Neural progenitor cell (in vitro differentiated cells): ENCODE measurements at regions not wholly inside any gene's neighbourhood (a gene's known extent, or its start where the extent isn't known, plus 50 kb on each side); places are given as distances from the start of the nearest gene placed in this dataset.

Source experiments
- DNase-seq: peaks from one replicate; pipeline ENCODE4 v3.0.0-alpha.2; 2016; ENCODE audit warnings: low spot score
- H2AFZ ChIP-seq: fragments of 200-600 bp; sonication (generic); replicated peaks from 2 replicates; pipeline ENCODE4 v1.6.1; 2016; ENCODE audit warnings: antibody characterized with exemption
- H3F3A ChIP-seq: fragments of 200-600 bp; sonication (generic); 2 replicates; pipeline ENCODE4 v1.6.1; 2016; ENCODE audit warnings: antibody characterized with exemption, low read depth
- H3K27ac ChIP-seq: fragments of 200-600 bp; sonication (generic); 2 replicates; pipeline ENCODE4 v1.5.1; 2016; ENCODE audit warnings: mild to moderate bottlenecking
- H3K27me3 ChIP-seq: fragments of 200-600 bp; sonication (generic); 2 replicates; pipeline ENCODE4 v1.6.1; 2016; ENCODE audit warnings: mild to moderate bottlenecking, moderate library complexity
- H3K36me3 ChIP-seq: fragments of 200-600 bp; sonication (generic); 2 replicates; pipeline ENCODE4 v1.5.1; 2016
- H3K4me1 ChIP-seq: fragments of 200-600 bp; sonication (generic); 2 replicates; pipeline ENCODE4 v1.6.1; 2016; ENCODE audit warnings: mixed run types
- H3K4me2 ChIP-seq: fragments of 200-600 bp; sonication (generic); 2 replicates; pipeline ENCODE4 v1.6.1; 2016
- H3K4me3 ChIP-seq: fragments of 200-600 bp; sonication (generic); 2 replicates; pipeline ENCODE4 v1.5.1; 2016
- H3K79me2 ChIP-seq: fragments of 200-600 bp; sonication (generic); 2 replicates; pipeline ENCODE4 v1.6.1; 2016; ENCODE audit warnings: low read depth
- H3K9ac ChIP-seq: fragments of 200-600 bp; sonication (generic); 2 replicates; pipeline ENCODE4 v1.6.1; 2016
- H3K9me3 ChIP-seq: fragments of 200-600 bp; sonication (generic); 2 replicates; pipeline ENCODE4 v1.5.1; 2016; ENCODE audit warnings: low read depth
- H4K20me1 ChIP-seq: fragments of 200-600 bp; sonication (generic); 2 replicates; pipeline ENCODE4 v1.6.1; 2016; ENCODE audit warnings: low read depth
- H3K27ac Mint-ChIP-seq: 3 replicates; pipeline ENCODE4 v1.8.0; 2021; ENCODE audit warnings: mixed read lengths
- H3K27me3 Mint-ChIP-seq: 2 replicates; pipeline ENCODE4 v1.8.0; 2022; ENCODE audit warnings: low read depth, mild to moderate bottlenecking, inconsistent platforms, moderate library complexity, mixed read lengths; ENCODE audit not compliant: insufficient read depth
- H3K36me3 Mint-ChIP-seq: 3 replicates; pipeline ENCODE4 v1.8.0; 2021; ENCODE audit warnings: mixed read lengths
- H3K4me1 Mint-ChIP-seq: 3 replicates; pipeline ENCODE4 v1.8.0; 2021; ENCODE audit warnings: mixed read lengths
- H3K4me3 Mint-ChIP-seq: 3 replicates; pipeline ENCODE4 v1.8.0; 2021; ENCODE audit warnings: mild to moderate bottlenecking, moderate library complexity, mixed read lengths
- H3K9me3 Mint-ChIP-seq: 3 replicates; pipeline ENCODE4 v1.8.0; 2020; ENCODE audit warnings: mixed read lengths
- EZH2 ChIP-seq: fragments of 200-600 bp; sonication (generic); IDR thresholded peaks from 2 replicates; pipeline ENCODE4 v1.6.1; 2017; ENCODE audit warnings: antibody characterized with exemption, mild to moderate bottlenecking, moderate library complexity
- EZH2phosphoT487 ChIP-seq: fragments of 200-600 bp; sonication (generic); IDR thresholded peaks from 2 replicates; pipeline ENCODE4 v1.6.1; 2017; ENCODE audit warnings: antibody characterized with exemption
- TF ChIP-seq, protein P1 (sequence below): fragments of 200-600 bp; sonication (generic); IDR thresholded peaks from 2 replicates; pipeline ENCODE4 v1.5.1; 2017; ENCODE audit warnings: antibody characterized with exemption, mild to moderate bottlenecking

DNA sequence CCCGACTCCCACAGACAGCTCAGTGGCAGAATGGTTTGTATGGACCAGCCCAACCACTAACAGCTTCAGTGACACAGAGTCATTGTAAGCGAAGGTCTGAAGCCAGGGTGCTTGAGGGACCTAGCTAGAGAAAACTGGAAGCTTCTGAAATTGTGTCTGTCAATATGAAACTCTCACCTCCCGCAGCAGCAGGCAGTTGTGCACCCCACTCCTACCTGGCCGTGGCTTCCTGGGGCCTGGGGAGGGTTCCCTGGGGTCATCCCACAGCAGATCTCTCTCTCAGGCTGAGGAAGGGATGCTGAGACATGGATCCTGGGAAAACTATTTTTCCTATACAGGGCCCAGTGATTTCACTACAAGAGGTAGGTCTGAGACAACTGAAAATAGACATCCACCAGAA is 229.5 kb downstream of the TFCP2L1 start:
- H3K9me3 Mint-ChIP-seq = peaks cover 6% of the 10 kb centered on the region
- H3K27me3 ChIP-seq = peaks cover 4% of the 10 kb centered on the region
- no peaks in the 10 kb centered on the region for H4K20me1 ChIP-seq
- no peaks in the 10 kb centered on the region for H3K36me3 ChIP-seq
- TF ChIP-seq EZH2phosphoT487 (no peak), EZH2 (no peak)
- TF ChIP-seq, protein P1, sequence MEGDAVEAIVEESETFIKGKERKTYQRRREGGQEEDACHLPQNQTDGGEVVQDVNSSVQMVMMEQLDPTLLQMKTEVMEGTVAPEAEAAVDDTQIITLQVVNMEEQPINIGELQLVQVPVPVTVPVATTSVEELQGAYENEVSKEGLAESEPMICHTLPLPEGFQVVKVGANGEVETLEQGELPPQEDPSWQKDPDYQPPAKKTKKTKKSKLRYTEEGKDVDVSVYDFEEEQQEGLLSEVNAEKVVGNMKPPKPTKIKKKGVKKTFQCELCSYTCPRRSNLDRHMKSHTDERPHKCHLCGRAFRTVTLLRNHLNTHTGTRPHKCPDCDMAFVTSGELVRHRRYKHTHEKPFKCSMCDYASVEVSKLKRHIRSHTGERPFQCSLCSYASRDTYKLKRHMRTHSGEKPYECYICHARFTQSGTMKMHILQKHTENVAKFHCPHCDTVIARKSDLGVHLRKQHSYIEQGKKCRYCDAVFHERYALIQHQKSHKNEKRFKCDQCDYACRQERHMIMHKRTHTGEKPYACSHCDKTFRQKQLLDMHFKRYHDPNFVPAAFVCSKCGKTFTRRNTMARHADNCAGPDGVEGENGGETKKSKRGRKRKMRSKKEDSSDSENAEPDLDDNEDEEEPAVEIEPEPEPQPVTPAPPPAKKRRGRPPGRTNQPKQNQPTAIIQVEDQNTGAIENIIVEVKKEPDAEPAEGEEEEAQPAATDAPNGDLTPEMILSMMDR = no peak
- peaks cover 6% of the 10 kb centered on the region for H3K27me3 Mint-ChIP-seq
- H3F3A ChIP-seq = no peaks in the 10 kb centered on the region
- H3K4me1 ChIP-seq = peaks cover 4% of the 10 kb centered on the region
- H3K4me3 ChIP-seq = no peak overlapping the region
- no peak for DNase-seq
- H3K4me3 Mint-ChIP-seq = no peak overlapping the region
- H3K4me1 Mint-ChIP-seq = peaks cover 4% of the 10 kb centered on the region
- no peak overlapping the region for H3K4me2 ChIP-seq
- no peak overlapping the region for H2AFZ ChIP-seq
- no peak overlapping the region for H3K27ac ChIP-seq
- H3K9me3 ChIP-seq = no peaks in the 10 kb centered on the region
- no peak overlapping the region for H3K27ac Mint-ChIP-seq
- no peak overlapping the region for H3K9ac ChIP-seq
- H3K79me2 ChIP-seq = no peaks in the 10 kb centered on the region
- H3K36me3 Mint-ChIP-seq = no peaks in the 10 kb centered on the region

DNA sequence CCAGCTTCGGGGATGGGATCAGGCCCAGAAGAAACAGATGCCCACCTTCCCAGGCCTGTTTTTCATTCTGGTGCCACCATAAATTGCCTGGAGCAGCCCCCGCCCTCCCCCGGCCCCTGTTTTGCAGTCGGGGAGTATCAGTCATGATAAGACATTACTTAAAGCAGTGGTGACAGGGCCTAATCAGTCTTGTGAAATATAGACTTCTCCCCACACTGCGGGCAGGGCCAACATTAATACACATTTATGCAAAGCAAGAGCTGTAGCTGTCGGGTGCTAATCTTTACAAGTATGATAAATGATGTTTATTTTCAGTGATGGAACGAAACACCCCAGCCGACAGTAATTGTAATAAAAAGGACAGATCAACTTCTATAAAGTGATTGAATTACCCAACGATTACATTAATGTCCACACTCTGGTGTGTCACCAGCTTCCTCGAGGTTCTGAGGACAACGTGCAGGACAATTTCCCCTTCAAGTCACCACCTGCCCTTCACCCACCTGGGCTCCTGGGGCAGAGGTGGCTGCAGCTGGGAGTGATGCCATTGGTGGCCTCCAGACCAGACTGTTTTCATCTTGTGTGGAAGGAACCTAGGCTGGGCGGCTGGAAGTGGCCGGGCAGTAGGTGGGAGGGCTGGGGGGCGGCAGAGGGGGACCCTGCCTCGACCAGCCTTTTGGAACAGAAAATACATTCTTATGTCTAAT is 226.0 kb downstream of the TFCP2L1 start:
- peaks cover 10% of the 10 kb centered on the region for H3K27me3 ChIP-seq
- no peaks in the 10 kb centered on the region for H3K9me3 ChIP-seq
- Mint-ChIP-seq H3K27me3 (peaks cover 8% of the 10 kb centered on the region), H3K9me3 (peaks cover 4% of the 10 kb centered on the region), H3K4me3 (no peak overlapping the region), H3K4me1 (peaks cover 24% of the 10 kb centered on the region), H3K36me3 (no peaks in the 10 kb centered on the region), H3K27ac (no peak overlapping the region)
- peaks cover 12% of the 10 kb centered on the region for H3K4me1 ChIP-seq
- no peak overlapping the region for H2AFZ ChIP-seq
- H3K9ac ChIP-seq = no peak overlapping the region
- DNase-seq = no peak
- H3K4me2 ChIP-seq = no peak overlapping the region
- H3K36me3 ChIP-seq = no peaks in the 10 kb centered on the region
- H4K20me1 ChIP-seq = no peaks in the 10 kb centered on the region
- H3K79me2 ChIP-seq = no peaks in the 10 kb centered on the region
- no peak overlapping the region for H3K4me3 ChIP-seq
- H3F3A ChIP-seq = no peaks in the 10 kb centered on the region
- no peak for TF ChIP-seq EZH2phosphoT487
- TF ChIP-seq EZH2 = no peak
- TF ChIP-seq, protein P1 = no peak
- no peak overlapping the region for H3K27ac ChIP-seq

DNA sequence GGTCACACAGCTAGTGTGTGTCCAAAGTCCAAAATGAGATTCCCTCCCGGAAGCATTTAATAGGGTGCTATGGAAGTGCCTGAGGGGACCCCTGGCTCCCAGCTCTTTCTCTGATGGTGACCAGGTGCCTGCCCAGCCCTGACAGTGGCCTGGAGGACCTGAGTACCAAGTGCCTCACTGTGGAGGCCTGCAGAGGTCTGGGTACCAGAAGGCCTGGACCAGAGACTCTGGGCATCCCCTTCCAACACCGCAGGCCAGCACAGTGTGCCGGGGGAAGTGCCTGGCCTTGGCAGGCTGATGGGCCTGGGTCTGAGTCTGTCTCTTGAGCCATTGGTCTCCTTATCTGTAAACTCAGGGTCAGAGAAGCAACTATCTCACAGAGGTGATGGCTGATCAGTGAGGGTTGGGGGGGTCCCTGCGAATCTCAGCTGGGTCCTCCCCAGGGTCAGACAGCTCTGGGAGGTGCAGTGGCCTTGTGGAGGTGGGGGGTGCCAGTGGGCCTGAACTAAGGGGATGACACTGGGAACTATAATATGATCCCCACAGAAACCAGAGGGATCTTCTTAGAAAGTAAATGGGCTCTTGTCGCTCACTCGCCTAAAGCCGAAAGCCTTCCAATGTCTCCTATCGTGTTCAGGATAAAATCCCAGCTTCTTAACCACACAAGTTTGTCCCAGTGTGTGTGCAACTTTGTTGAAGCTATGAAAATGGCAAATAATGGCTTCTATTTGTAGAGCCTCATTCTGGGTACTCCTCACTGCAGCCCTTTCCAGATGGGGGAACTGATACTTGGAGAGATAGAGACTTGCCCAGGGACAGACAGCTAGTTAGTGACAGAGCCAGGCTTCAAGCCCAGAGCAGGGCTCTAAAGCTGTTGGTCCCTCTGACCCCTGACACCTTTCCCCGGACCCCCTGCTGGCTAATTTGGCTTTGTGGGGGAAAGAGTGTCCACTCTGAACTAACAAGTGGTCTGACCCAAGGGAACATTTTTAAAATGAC is 225.1 kb downstream of the TFCP2L1 start:
- Histone ChIP-seq H2AFZ (no peak overlapping the region), H3K9me3 (no peaks in the 10 kb centered on the region), H3K27me3 (peaks cover 10% of the 10 kb centered on the region), H3K79me2 (no peaks in the 10 kb centered on the region), H3K4me3 (no peak overlapping the region), H4K20me1 (no peaks in the 10 kb centered on the region), H3F3A (no peaks in the 10 kb centered on the region), H3K4me1 (peaks cover 12% of the 10 kb centered on the region), H3K9ac (no peak overlapping the region), H3K27ac (no peak overlapping the region), H3K4me2 (no peak overlapping the region), H3K36me3 (no peaks in the 10 kb centered on the region)
- Mint-ChIP-seq H3K9me3 (no peaks in the 10 kb centered on the region), H3K27ac (no peak overlapping the region), H3K4me3 (no peak overlapping the region), H3K27me3 (peaks cover 11% of the 10 kb centered on the region), H3K4me1 (peaks cover 24% of the 10 kb centered on the region), H3K36me3 (no peaks in the 10 kb centered on the region)
- TF ChIP-seq EZH2 (no peak), EZH2phosphoT487 (no peak)
- TF ChIP-seq, protein P1 = no peak
- no peak for DNase-seq
